Natural killer cell (primary cell): ENCODE measurements at regions not wholly inside any gene's neighbourhood (a gene's known extent, or its start where the extent isn't known, plus 50 kb on each side); places are given as distances from the start of the nearest gene placed in this dataset.

Experiments used
- ATAC-seq, 3 donors: fragments of 150-1000 bp in 2 of 3; fragments of 200-7000 bp in 1 of 3; cut with Tn5 transposase; 1 replicate in 1 of 3; 2 replicates in 2 of 3; pipeline ENCODE4 v1.10.0; 2021; ENCODE audit warnings: mild to moderate bottlenecking in 2 of 3, moderate library complexity in 2 of 3
- DNase-seq, 2 donors: peaks; one replicate each; pipeline versions ENCODE4 v3.0.0 to v3.0.0-alpha.2; 2013 to 2021; ENCODE audit warnings: mixed read lengths in 1 of 2
- H3K27ac ChIP-seq: one replicate; pipeline ENCODE4 v1.5.1; 2013; ENCODE audit warnings: mild to moderate bottlenecking, low read length
- H3K27me3 ChIP-seq: one replicate; pipeline ENCODE4 v1.6.1; 2013; ENCODE audit warnings: low read length; ENCODE audit not compliant: control insufficient read depth, insufficient read depth
- H3K36me3 ChIP-seq: one replicate; pipeline ENCODE4 v1.6.1; 2013; ENCODE audit warnings: low read length; ENCODE audit not compliant: control insufficient read depth, insufficient read depth
- H3K4me1 ChIP-seq: one replicate; pipeline ENCODE4 v1.6.1; 2013; ENCODE audit warnings: low read length; ENCODE audit not compliant: control insufficient read depth, insufficient read depth
- H3K4me3 ChIP-seq: one replicate; pipeline ENCODE4 v1.5.1; 2013; ENCODE audit warnings: low read length
- H3K9me3 ChIP-seq: one replicate; pipeline ENCODE4 v1.6.1; 2013; ENCODE audit warnings: low read length; ENCODE audit not compliant: control insufficient read depth, insufficient read depth
- H3K27ac Mint-ChIP-seq, 2 donors: one replicate each; pipeline ENCODE4 v1.8.0; 2022; ENCODE audit warnings: mild to moderate bottlenecking in 2 of 2, mixed read lengths in 2 of 2, moderate library complexity in 1 of 2
- H3K27me3 Mint-ChIP-seq, 2 donors: one replicate each; pipeline ENCODE4 v1.8.0; 2022; ENCODE audit warnings: low read depth in 2 of 2, mixed read lengths in 2 of 2
- H3K36me3 Mint-ChIP-seq: one replicate; pipeline ENCODE4 v1.8.0; 2022; ENCODE audit warnings: mixed read lengths
- H3K4me1 Mint-ChIP-seq, 2 donors: one replicate each; pipeline ENCODE4 v1.8.0; 2022; ENCODE audit warnings: mixed read lengths in 2 of 2
- H3K4me3 Mint-ChIP-seq: one replicate; pipeline ENCODE4 v1.8.0; 2022; ENCODE audit warnings: mild to moderate bottlenecking, moderate library complexity, mixed read lengths
- H3K9me3 Mint-ChIP-seq, 2 donors: one replicate each; pipeline ENCODE4 v1.8.0; 2022; ENCODE audit warnings: mixed read lengths in 2 of 2
- CTCF ChIP-seq: fragments of 200-600 bp; IDR thresholded peaks from one replicate; pipeline ENCODE4 v1.8.0; 2022; ENCODE audit warnings: antibody characterized with exemption
- WGBS: methylation state at CpG from one replicate; pipeline ENCODE4 v1.1.7; 2013; ENCODE audit warnings: missing lambda C conversion rate; ENCODE audit not compliant: insufficient coverage; 5-methylcytosine and 5-hydroxymethylcytosine counted together
- intact Hi-C: fragments of 100-400 bp; cut with micrococcal nuclease; formaldehyde crosslinking; loops from one replicate; pipeline ENCODE4 v1.14.2; 2022

GRCh38 chr13:64640002-64640401 lies 2590.1 kb downstream of the PCDH9 start:
- Mint-ChIP-seq H3K4me3 (no peak overlapping the region), H3K4me1 (no peaks in the 10 kb centered on the region), H3K9me3 (peaks cover 23 to 25% of the 10 kb centered on the region in 2 donors), H3K27me3 (no peaks in the 10 kb centered on the region), H3K27ac (no peak overlapping the region), H3K36me3 (peaks cover 10% of the 10 kb centered on the region)
- WGBS, result 60% methylated on average over 1 of the region's 2 CpGs
- no peaks in the 10 kb centered on the region for H3K36me3 ChIP-seq
- ATAC-seq (no peak), DNase-seq (no peak)
- H3K4me3 ChIP-seq, result no peak overlapping the region
- H3K27me3 ChIP-seq, result no peaks in the 10 kb centered on the region
- H3K9me3 ChIP-seq, result peaks cover 3% of the 10 kb centered on the region
- no peak overlapping the region for H3K27ac ChIP-seq
- H3K4me1 ChIP-seq, result no peaks in the 10 kb centered on the region
- TF ChIP-seq CTCF, result no peak
- intact Hi-C loops, result no loop called here

- Histone ChIP-seq H3K36me3 (no peaks in the 10 kb centered on the region), H3K9me3 (peaks cover 3% of the 10 kb centered on the region), H3K4me3 (no peak overlapping the region), H3K27ac (no peak overlapping the region), H3K27me3 (no peaks in the 10 kb centered on the region), H3K4me1 (no peaks in the 10 kb centered on the region)
- DNase-seq (no peak), ATAC-seq (no peak)
- Mint-ChIP-seq H3K4me1 (no peaks in the 10 kb centered on the region), H3K4me3 (no peak overlapping the region), H3K27me3 (no peaks in the 10 kb centered on the region), H3K9me3 (peaks cover 23 to 25% of the 10 kb centered on the region in 2 donors), H3K27ac (no peak overlapping the region), H3K36me3 (peaks cover 10% of the 10 kb centered on the region)
- intact Hi-C loops, result no loop called here
- no peak for TF ChIP-seq CTCF
- 96% methylated on average over 3 of the region's 3 CpGs for WGBS
These were observed 2590.9 kb downstream of the PCDH9 start for GRCh38 chr13:64639206-64639605.

- Mint-ChIP-seq H3K4me3 (no peak overlapping the region), H3K36me3 (peaks cover 6% of the 10 kb centered on the region), H3K27ac (no peak overlapping the region), H3K4me1 (no peaks in the 10 kb centered on the region), H3K9me3 (peaks cover 12 to 18% of the 10 kb centered on the region in 2 donors), H3K27me3 (no peaks in the 10 kb centered on the region)
- no peaks in the 10 kb centered on the region for H3K36me3 ChIP-seq
- intact Hi-C loops, result no loop called here
- WGBS, result 85% methylated on average over 1 of the region's 1 CpG
- no peaks in the 10 kb centered on the region for H3K4me1 ChIP-seq
- no peaks in the 10 kb centered on the region for H3K27me3 ChIP-seq
- no peaks in the 10 kb centered on the region for H3K9me3 ChIP-seq
- no peak overlapping the region for H3K4me3 ChIP-seq
- no peak overlapping the region for H3K27ac ChIP-seq
- ATAC-seq (no peak), DNase-seq (no peak)
- no peak for TF ChIP-seq CTCF
These were observed 2596.2 kb downstream of the PCDH9 start for GRCh38 chr13:64633948-64634347.

GRCh38 chr13:64627654-64628053 lies 2602.5 kb downstream of the PCDH9 start:
- ATAC-seq (no peak), DNase-seq (no peak)
- Mint-ChIP-seq H3K4me3 (no peak overlapping the region), H3K4me1 (no peaks in the 10 kb centered on the region), H3K36me3 (peaks cover 6% of the 10 kb centered on the region), H3K27me3 (no peaks in the 10 kb centered on the region), H3K27ac (no peak overlapping the region), H3K9me3 (peaks cover 7 to 21% of the 10 kb centered on the region in 2 donors)
- Histone ChIP-seq H3K27me3 (no peaks in the 10 kb centered on the region), H3K4me3 (no peak overlapping the region), H3K27ac (no peak overlapping the region), H3K4me1 (no peaks in the 10 kb centered on the region), H3K9me3 (peaks cover 2% of the 10 kb centered on the region), H3K36me3 (no peaks in the 10 kb centered on the region)
- TF ChIP-seq CTCF, result no peak
- intact Hi-C loops, result no loop called here
- WGBS, result 77% methylated on average over 1 of the region's 1 CpG
